ENCODE measurements at regions not wholly inside any gene's neighbourhood (a gene's known extent, or its start where the extent isn't known, plus 50 kb on each side); places are given as distances from the start of the nearest gene placed in this dataset.

DNA sequence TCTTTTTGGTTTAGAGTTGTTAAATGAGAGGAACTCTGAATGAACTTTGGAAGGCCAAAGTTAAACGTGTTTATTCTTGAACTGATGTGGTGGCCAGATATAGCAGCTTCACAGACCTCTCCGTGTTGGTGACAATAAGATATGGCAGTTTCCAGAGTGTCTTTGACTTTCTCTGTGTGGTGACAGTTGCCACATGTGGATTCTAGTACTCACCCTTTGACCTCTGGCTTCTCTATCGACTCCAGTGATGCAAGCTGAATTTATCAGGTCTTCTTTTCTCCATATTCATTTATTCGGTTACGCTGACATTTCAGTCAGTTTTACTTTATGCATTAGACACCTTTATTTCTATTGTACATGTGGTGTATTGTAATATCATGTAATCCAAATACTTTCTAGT is 1469.5 kb downstream of the SLITRK1 start:
- no peaks in the 10 kb centered on the region for H3K79me2 ChIP-seq (ENCODE audit: control insufficient read depth, insufficient read depth, low read length, unreplicated experiment)
- H3K27me3 ChIP-seq (ENCODE audit: insufficient read depth, low read length): no peaks in the 10 kb centered on the region
- no peaks in the 10 kb centered on the region for H3K36me3 ChIP-seq (ENCODE audit: insufficient read depth, low read length)
- no peaks in the 10 kb centered on the region for H3K4me1 ChIP-seq (ENCODE audit: control insufficient read depth, insufficient read depth, low read length, unreplicated experiment)
- H3K27ac ChIP-seq (ENCODE audit: low read depth, low read length): no peak overlapping the region
- no peak overlapping the region for H3K4me3 ChIP-seq (ENCODE audit: low read depth, low read length)
- no peak overlapping the region for H2AFZ ChIP-seq (ENCODE audit: low read length, unreplicated experiment)

DNA sequence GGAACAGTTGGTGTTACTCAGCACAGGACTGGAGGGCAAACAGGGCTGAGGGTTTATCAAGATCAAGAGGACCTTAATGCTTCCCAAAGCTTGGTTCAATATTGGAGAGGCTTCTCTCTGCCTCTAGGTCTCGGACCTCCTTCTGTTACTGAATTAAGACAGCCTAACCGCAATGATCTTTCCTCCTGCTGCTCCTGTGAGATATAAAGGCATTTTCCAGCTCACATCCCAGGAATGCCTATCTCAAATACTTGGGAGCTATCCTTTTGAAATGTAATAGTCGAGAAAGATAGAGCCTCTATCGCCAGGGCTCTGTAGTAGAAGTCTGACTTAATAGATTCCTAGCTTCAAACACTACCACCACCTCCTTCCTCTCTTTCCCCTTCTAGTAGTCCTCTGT is 1475.0 kb downstream of the SLITRK1 start:
- Histone ChIP-seq H3K27me3 (ENCODE audit: insufficient read depth, low read length) (no peaks in the 10 kb centered on the region), H2AFZ (ENCODE audit: low read length, unreplicated experiment) (no peak overlapping the region), H3K4me3 (ENCODE audit: low read depth, low read length) (no peak overlapping the region), H3K36me3 (ENCODE audit: insufficient read depth, low read length) (no peaks in the 10 kb centered on the region), H3K27ac (ENCODE audit: low read depth, low read length) (no peak overlapping the region), H3K79me2 (ENCODE audit: control insufficient read depth, insufficient read depth, low read length, unreplicated experiment) (no peaks in the 10 kb centered on the region), H3K4me1 (ENCODE audit: control insufficient read depth, insufficient read depth, low read length, unreplicated experiment) (no peaks in the 10 kb centered on the region)

- no peaks in the 10 kb centered on the region for H3K27me3 ChIP-seq (ENCODE audit: insufficient read depth, low read length)
- no peak overlapping the region for H3K27ac ChIP-seq (ENCODE audit: low read depth, low read length)
- no peak overlapping the region for H2AFZ ChIP-seq (ENCODE audit: low read length, unreplicated experiment)
These were observed 1507.6 kb downstream of the SLITRK1 start for GRCh38 chr13:82374719-82375118.

GRCh38 chr13:82370316-82370715 is 1512.0 kb downstream of the SLITRK1 start:
- Histone ChIP-seq H3K4me1 (ENCODE audit: control insufficient read depth, insufficient read depth, low read length, unreplicated experiment) (no peaks in the 10 kb centered on the region), H3K36me3 (ENCODE audit: insufficient read depth, low read length) (no peaks in the 10 kb centered on the region), H3K4me3 (ENCODE audit: low read depth, low read length) (no peak overlapping the region), H3K79me2 (ENCODE audit: control insufficient read depth, insufficient read depth, low read length, unreplicated experiment) (no peaks in the 10 kb centered on the region), H2AFZ (ENCODE audit: low read length, unreplicated experiment) (no peak overlapping the region), H3K27ac (ENCODE audit: low read depth, low read length) (no peak overlapping the region), H3K27me3 (ENCODE audit: insufficient read depth, low read length) (no peaks in the 10 kb centered on the region)

More at GRCh38 chr13:82374719-82375118, 1507.6 kb downstream of the SLITRK1 start:
- H3K36me3 ChIP-seq (ENCODE audit: insufficient read depth, low read length): no peaks in the 10 kb centered on the region
- no peaks in the 10 kb centered on the region for H3K4me1 ChIP-seq (ENCODE audit: control insufficient read depth, insufficient read depth, low read length, unreplicated experiment)
- H3K4me3 ChIP-seq (ENCODE audit: low read depth, low read length): no peak overlapping the region
- H3K79me2 ChIP-seq (ENCODE audit: control insufficient read depth, insufficient read depth, low read length, unreplicated experiment): no peaks in the 10 kb centered on the region

GRCh38 chr13:82364525-82364924 is 1517.7 kb downstream of the SLITRK1 start:
- H3K4me1 ChIP-seq (ENCODE audit: control insufficient read depth, insufficient read depth, low read length, unreplicated experiment): no peaks in the 10 kb centered on the region

GRCh38 chr13:82358284-82358683 is 1524.0 kb downstream of the SLITRK1 start:
- Histone ChIP-seq H3K79me2 (ENCODE audit: control insufficient read depth, insufficient read depth, low read length, unreplicated experiment) (no peaks in the 10 kb centered on the region), H2AFZ (ENCODE audit: low read length, unreplicated experiment) (no peak overlapping the region), H3K4me1 (ENCODE audit: control insufficient read depth, insufficient read depth, low read length, unreplicated experiment) (no peaks in the 10 kb centered on the region), H3K27ac (ENCODE audit: low read depth, low read length) (no peak overlapping the region), H3K4me3 (ENCODE audit: low read depth, low read length) (no peak overlapping the region), H3K27me3 (ENCODE audit: insufficient read depth, low read length) (no peaks in the 10 kb centered on the region), H3K36me3 (ENCODE audit: insufficient read depth, low read length) (no peaks in the 10 kb centered on the region)

More at GRCh38 chr13:82364525-82364924, 1517.7 kb downstream of the SLITRK1 start:
- Histone ChIP-seq H3K27ac (ENCODE audit: low read depth, low read length) (no peak overlapping the region), H2AFZ (ENCODE audit: low read length, unreplicated experiment) (no peak overlapping the region), H3K79me2 (ENCODE audit: control insufficient read depth, insufficient read depth, low read length, unreplicated experiment) (no peaks in the 10 kb centered on the region), H3K36me3 (ENCODE audit: insufficient read depth, low read length) (no peaks in the 10 kb centered on the region), H3K4me3 (ENCODE audit: low read depth, low read length) (no peak overlapping the region), H3K27me3 (ENCODE audit: insufficient read depth, low read length) (no peaks in the 10 kb centered on the region)

GRCh38 chr13:82356667-82357410 is 1525.4 kb downstream of the SLITRK1 start:
- Histone ChIP-seq H3K27me3 (ENCODE audit: insufficient read depth, low read length) (no peaks in the 10 kb centered on the region), H2AFZ (ENCODE audit: low read length, unreplicated experiment) (no peak overlapping the region)

GRCh38 chr13:82344867-82345266 is 1537.4 kb downstream of the SLITRK1 start:
- Histone ChIP-seq H3K4me1 (ENCODE audit: control insufficient read depth, insufficient read depth, low read length, unreplicated experiment) (no peaks in the 10 kb centered on the region), H2AFZ (ENCODE audit: low read length, unreplicated experiment) (no peak overlapping the region), H3K27me3 (ENCODE audit: insufficient read depth, low read length) (no peaks in the 10 kb centered on the region), H3K27ac (ENCODE audit: low read depth, low read length) (no peak overlapping the region), H3K79me2 (ENCODE audit: control insufficient read depth, insufficient read depth, low read length, unreplicated experiment) (no peaks in the 10 kb centered on the region), H3K4me3 (ENCODE audit: low read depth, low read length) (no peak overlapping the region), H3K36me3 (ENCODE audit: insufficient read depth, low read length) (no peaks in the 10 kb centered on the region)

More at GRCh38 chr13:82356667-82357410, 1525.4 kb downstream of the SLITRK1 start:
- no peak overlapping the region for H3K4me3 ChIP-seq (ENCODE audit: low read depth, low read length)
- no peak overlapping the region for H3K27ac ChIP-seq (ENCODE audit: low read depth, low read length)
- H3K4me1 ChIP-seq (ENCODE audit: control insufficient read depth, insufficient read depth, low read length, unreplicated experiment): no peaks in the 10 kb centered on the region
- no peaks in the 10 kb centered on the region for H3K36me3 ChIP-seq (ENCODE audit: insufficient read depth, low read length)
- no peaks in the 10 kb centered on the region for H3K79me2 ChIP-seq (ENCODE audit: control insufficient read depth, insufficient read depth, low read length, unreplicated experiment)

DNA sequence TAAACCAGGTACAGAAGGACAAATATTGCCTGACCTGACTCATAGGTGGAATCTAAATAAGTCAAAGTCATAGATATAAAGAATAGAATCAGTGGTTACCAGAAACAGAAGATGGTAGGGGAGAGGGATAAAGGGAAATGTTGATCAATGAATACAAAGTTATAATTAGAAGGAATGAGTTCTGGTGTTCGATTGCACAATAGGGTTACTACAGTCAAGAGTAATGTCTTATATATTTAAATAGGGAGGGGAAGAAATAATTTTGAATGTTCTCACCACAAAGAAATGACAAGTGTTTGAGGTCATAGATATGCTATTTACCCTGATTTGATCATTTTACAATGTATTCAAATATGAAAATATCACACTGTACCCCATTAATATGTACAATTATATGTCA is 1541.2 kb downstream of the SLITRK1 start:
- no peaks in the 10 kb centered on the region for H3K4me1 ChIP-seq (ENCODE audit: control insufficient read depth, insufficient read depth, low read length, unreplicated experiment)
- no peak overlapping the region for H3K27ac ChIP-seq (ENCODE audit: low read depth, low read length)
- no peaks in the 10 kb centered on the region for H3K36me3 ChIP-seq (ENCODE audit: insufficient read depth, low read length)
- no peak overlapping the region for H3K4me3 ChIP-seq (ENCODE audit: low read depth, low read length)
- no peaks in the 10 kb centered on the region for H3K79me2 ChIP-seq (ENCODE audit: control insufficient read depth, insufficient read depth, low read length, unreplicated experiment)
- no peaks in the 10 kb centered on the region for H3K27me3 ChIP-seq (ENCODE audit: insufficient read depth, low read length)
- no peak overlapping the region for H2AFZ ChIP-seq (ENCODE audit: low read length, unreplicated experiment)

DNA sequence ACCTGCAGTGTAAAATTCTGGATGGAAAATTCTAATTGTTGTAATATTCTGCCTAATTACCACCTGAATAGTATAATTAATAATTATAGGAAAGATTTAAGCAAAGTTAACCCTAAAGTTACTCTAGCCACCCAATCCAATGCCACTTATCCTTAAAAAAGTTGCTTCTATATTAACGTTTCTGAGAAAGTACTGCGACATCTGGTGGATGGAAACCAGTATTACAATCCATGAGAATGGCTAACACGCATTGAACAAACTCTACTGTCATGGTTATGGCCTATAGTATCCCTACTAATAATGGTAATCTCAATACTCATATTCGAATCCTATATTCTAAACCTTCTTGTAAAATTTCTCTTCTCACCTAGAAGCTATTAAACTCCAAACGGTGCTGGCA is 1551.8 kb downstream of the SLITRK1 start:
- Histone ChIP-seq H3K79me2 (ENCODE audit: control insufficient read depth, insufficient read depth, low read length, unreplicated experiment) (no peaks in the 10 kb centered on the region), H3K4me1 (ENCODE audit: control insufficient read depth, insufficient read depth, low read length, unreplicated experiment) (no peaks in the 10 kb centered on the region), H3K27me3 (ENCODE audit: insufficient read depth, low read length) (no peaks in the 10 kb centered on the region), H3K36me3 (ENCODE audit: insufficient read depth, low read length) (no peaks in the 10 kb centered on the region), H3K4me3 (ENCODE audit: low read depth, low read length) (no peak overlapping the region), H2AFZ (ENCODE audit: low read length, unreplicated experiment) (no peak overlapping the region), H3K27ac (ENCODE audit: low read depth, low read length) (no peak overlapping the region)

GRCh38 chr13:82323101-82323500 is 1559.2 kb downstream of the SLITRK1 start:
- Histone ChIP-seq H3K79me2 (ENCODE audit: control insufficient read depth, insufficient read depth, low read length, unreplicated experiment) (no peaks in the 10 kb centered on the region), H3K4me3 (ENCODE audit: low read depth, low read length) (no peak overlapping the region; the same call in 1 of the 2 replicates), H3K27ac (ENCODE audit: low read depth, low read length) (no peak overlapping the region), H3K27me3 (ENCODE audit: insufficient read depth, low read length) (no peaks in the 10 kb centered on the region), H3K4me1 (ENCODE audit: control insufficient read depth, insufficient read depth, low read length, unreplicated experiment) (peaks cover 3% of the 10 kb centered on the region), H3K36me3 (ENCODE audit: insufficient read depth, low read length) (no peaks in the 10 kb centered on the region), H2AFZ (ENCODE audit: low read length, unreplicated experiment) (no peak overlapping the region)

Measured in ACC112 (cell line).